Activated CD4-positive, alpha-beta T cell treated with anti-CD3 and anti-CD28 coated beads for 24 hours (primary cell): ENCODE measurements at regions not wholly inside any gene's neighbourhood (a gene's known extent, or its start where the extent isn't known, plus 50 kb on each side); places are given as distances from the start of the nearest gene placed in this dataset.

Experiments used
- DNase-seq, 2 donors: peaks; one replicate each; pipeline ENCODE4 v3.0.0-alpha.2; 2020; ENCODE audit warnings: low read depth in 2 of 2

- no peak for DNase-seq
Observed at GRCh38 chr5:58403822-58404433, 56.0 kb downstream of the PLK2 start.

GRCh38 chr5:58401701-58402100, 58.2 kb downstream of the PLK2 start:
- no peak for DNase-seq

GRCh38 chr5:58400737-58401136, 59.1 kb downstream of the PLK2 start:
- no peak for DNase-seq

- DNase-seq: no peak
Observed at GRCh38 chr5:58399951-58400350, 59.9 kb downstream of the PLK2 start.

GRCh38 chr5:58394339-58394738, 65.5 kb downstream of the PLK2 start:
- DNase-seq: no peak

- DNase-seq: no peak
Observed at GRCh38 chr5:58393716-58394115, 66.2 kb downstream of the PLK2 start.

- DNase-seq: no peak
Observed at GRCh38 chr5:58392496-58392895, 67.4 kb downstream of the PLK2 start.

- no peak for DNase-seq
Observed at GRCh38 chr5:58383448-58383847, 76.4 kb downstream of the PLK2 start.

GRCh38 chr5:58382131-58382534, 77.8 kb downstream of the PLK2 start:
- no peak for DNase-seq

- no peak for DNase-seq
Observed at GRCh38 chr5:58381566-58381965, 78.3 kb downstream of the PLK2 start.

GRCh38 chr5:58380655-58381054, 79.2 kb downstream of the PLK2 start:
- no peak for DNase-seq

GRCh38 chr5:58378613-58379390, 81.1 kb downstream of the PLK2 start:
- DNase-seq: no peak

GRCh38 chr5:58370606-58371005, 89.3 kb downstream of the PLK2 start:
- DNase-seq: no peak

- DNase-seq: no peak
Observed at GRCh38 chr5:58369513-58370190, 90.2 kb downstream of the PLK2 start.

GRCh38 chr5:58366461-58366860, 93.4 kb downstream of the PLK2 start:
- DNase-seq: no peak

GRCh38 chr5:58365791-58366190, 94.1 kb downstream of the PLK2 start:
- no peak for DNase-seq

- DNase-seq: no peak
Observed at GRCh38 chr5:58363461-58364249, 96.2 kb downstream of the PLK2 start.

- no peak for DNase-seq
Observed at GRCh38 chr5:58362135-58362534, 97.8 kb downstream of the PLK2 start.

GRCh38 chr5:58360794-58361193, 99.1 kb downstream of the PLK2 start:
- DNase-seq: no peak

- no peak for DNase-seq
Observed at GRCh38 chr5:58359981-58360380, 99.9 kb downstream of the PLK2 start.

- DNase-seq: no peak
Observed at GRCh38 chr5:58358501-58359178, 101.2 kb downstream of the PLK2 start.
